Ishikawa (cell line): ENCODE measurements at regions not wholly inside any gene's neighbourhood (a gene's known extent, or its start where the extent isn't known, plus 50 kb on each side); places are given as distances from the start of the nearest gene placed in this dataset.

Experiments used
- CEBPB ChIP-seq: IDR thresholded peaks from 2 replicates; pipeline ENCODE4 v1.6.1; 2012
- EGR1 ChIP-seq: IDR thresholded peaks from 2 replicates; pipeline ENCODE4 v1.6.1; 2012
- EP300 ChIP-seq: IDR thresholded peaks from 2 replicates; pipeline ENCODE4 v1.6.1; 2012; ENCODE audit warnings: borderline replicate concordance
- FOXM1 ChIP-seq: IDR thresholded peaks from 2 replicates; pipeline ENCODE4 v1.6.1; 2012; ENCODE audit warnings: low read depth, borderline replicate concordance
- RAD21 ChIP-seq: IDR thresholded peaks from 2 replicates; pipeline ENCODE4 v1.6.1; 2012; ENCODE audit warnings: low read depth
- REST ChIP-seq: IDR thresholded peaks from 2 replicates; pipeline ENCODE4 v1.6.1; 2012; ENCODE audit warnings: low read depth, mild to moderate bottlenecking
- TAF1 ChIP-seq: IDR thresholded peaks from 2 replicates; pipeline ENCODE4 v1.6.1; 2012; ENCODE audit warnings: low read depth, mild to moderate bottlenecking
- TEAD4 ChIP-seq: IDR thresholded peaks from 2 replicates; pipeline ENCODE4 v1.6.1; 2012
- USF1 ChIP-seq: IDR thresholded peaks from 2 replicates; pipeline ENCODE4 v1.6.1; 2012

GRCh38 chr6:153862927-153863326, 176.1 kb upstream of the OPRM1 start:
- TF ChIP-seq REST = no peak
- no peak for TF ChIP-seq CEBPB
- TF ChIP-seq TEAD4 = no peak
- no peak for TF ChIP-seq RAD21
- no peak for TF ChIP-seq EP300
- no peak for TF ChIP-seq USF1
- TF ChIP-seq TAF1 = no peak
- no peak for TF ChIP-seq EGR1
- no peak for TF ChIP-seq FOXM1
